GM23338 (cell line): ENCODE measurements at regions not wholly inside any gene's neighbourhood (a gene's known extent, or its start where the extent isn't known, plus 50 kb on each side); places are given as distances from the start of the nearest gene placed in this dataset.
A peak's percentile ranks its signal among the peaks of the same experiment; 100 is the strongest.

Source experiments
- ATAC-seq: fragments of 200-7000 bp; cut with Tn5 transposase; 3 replicates; pipeline ENCODE4 v1.9.1; 2020
- DNase-seq: peaks from one replicate; pipeline ENCODE4 v3.0.0-alpha.2; 2015; ENCODE audit warnings: low spot score
- H2AFZ ChIP-seq: fragments of 200-600 bp; sonication (generic); 2 replicates; pipeline ENCODE4 v1.8.0; 2016; ENCODE audit warnings: antibody characterized with exemption, mild to moderate bottlenecking, moderate library complexity
- H3F3A ChIP-seq: fragments of 200-600 bp; sonication (generic); replicated peaks from 2 replicates; pipeline ENCODE4 v1.8.0; 2017; ENCODE audit warnings: antibody characterized with exemption, mixed run types, low read depth
- H3K27ac ChIP-seq: fragments of 200-600 bp; sonication (generic); 2 replicates; pipeline ENCODE4 v1.6.1; 2016; ENCODE audit warnings: low read depth
- H3K27me3 ChIP-seq: fragments of 200-600 bp; sonication (generic); 2 replicates; pipeline ENCODE4 v1.8.0; 2016; ENCODE audit warnings: mild to moderate bottlenecking, mixed run types, moderate library complexity; ENCODE audit not compliant: insufficient read depth
- H3K36me3 ChIP-seq: fragments of 200-600 bp; sonication (generic); 2 replicates; pipeline ENCODE4 v1.8.0; 2016; ENCODE audit warnings: mild to moderate bottlenecking; ENCODE audit not compliant: insufficient read depth
- H3K4me1 ChIP-seq: fragments of 200-600 bp; sonication (generic); 2 replicates; pipeline ENCODE4 v1.8.0; 2016; ENCODE audit warnings: mild to moderate bottlenecking, moderate library complexity; ENCODE audit not compliant: insufficient read depth
- H3K4me2 ChIP-seq: fragments of 200-600 bp; sonication (generic); 2 replicates; pipeline ENCODE4 v1.7.1; 2017; ENCODE audit warnings: mixed run types
- H3K4me3 ChIP-seq: fragments of 200-600 bp; sonication (generic); 2 replicates; pipeline ENCODE4 v1.6.1; 2016; ENCODE audit warnings: mixed run types
- H3K79me2 ChIP-seq: fragments of 200-600 bp; sonication (generic); replicated peaks from 2 replicates; pipeline ENCODE4 v1.8.0; 2017; ENCODE audit warnings: mild to moderate bottlenecking; ENCODE audit not compliant: insufficient read depth
- H3K9me2 ChIP-seq: fragments of 200-600 bp; sonication (generic); 2 replicates; pipeline ENCODE4 v1.8.0; 2017; ENCODE audit not compliant: insufficient read depth
- H4K20me1 ChIP-seq: fragments of 200-600 bp; sonication (generic); replicated peaks from 2 replicates; pipeline ENCODE4 v1.8.0; 2017; ENCODE audit warnings: mild to moderate bottlenecking; ENCODE audit not compliant: insufficient read depth
- H3K27ac Mint-ChIP-seq: 2 replicates; pipeline ENCODE4 v1.8.0; 2020; ENCODE audit warnings: inconsistent platforms, mild to moderate bottlenecking, moderate library complexity, mixed read lengths
- H3K27me3 Mint-ChIP-seq: 3 replicates; pipeline ENCODE4 v1.8.0; 2022; ENCODE audit warnings: low read depth, mild to moderate bottlenecking, moderate library complexity, mixed read lengths, inconsistent platforms; ENCODE audit not compliant: insufficient read depth, poor library complexity
- H3K36me3 Mint-ChIP-seq: 3 replicates; pipeline ENCODE4 v1.8.0; 2021; ENCODE audit warnings: low read depth, mild to moderate bottlenecking, inconsistent platforms, moderate library complexity, mixed read lengths
- H3K4me1 Mint-ChIP-seq: 3 replicates; pipeline ENCODE4 v1.8.0; 2020; ENCODE audit warnings: mild to moderate bottlenecking, inconsistent platforms, mixed read lengths
- H3K4me3 Mint-ChIP-seq: 3 replicates; pipeline ENCODE4 v1.8.0; 2021; ENCODE audit warnings: moderate library complexity, mild to moderate bottlenecking, inconsistent platforms, mixed read lengths
- H3K9me3 Mint-ChIP-seq: 3 replicates; pipeline ENCODE4 v1.8.0; 2020; ENCODE audit warnings: moderate library complexity, mild to moderate bottlenecking, inconsistent platforms, mixed read lengths
- CREB1 ChIP-seq: fragments of 250-450 bp; sonication (Bioruptor Pico); IDR thresholded peaks from 2 replicates; pipeline ENCODE4 v1.5.0; 2020; ENCODE audit warnings: low read depth, mild to moderate bottlenecking, moderate library complexity
- EZH2 ChIP-seq: fragments of 200-600 bp; sonication (generic); IDR thresholded peaks from one replicate; pipeline ENCODE4 v1.8.0; 2017; ENCODE audit warnings: antibody characterized with exemption, mild to moderate bottlenecking, low read depth; ENCODE audit not compliant: unreplicated experiment
- JUNB ChIP-seq: IDR thresholded peaks from one replicate; pipeline ENCODE4 v1.6.1; 2016; ENCODE audit warnings: antibody characterized with exemption; ENCODE audit not compliant: unreplicated experiment
- NANOG ChIP-seq: IDR thresholded peaks from 2 replicates; pipeline ENCODE4 v1.6.1; 2016; ENCODE audit warnings: antibody characterized with exemption, borderline replicate concordance
- STAT1 ChIP-seq: IDR thresholded peaks from one replicate; pipeline ENCODE4 v1.6.1; 2016; ENCODE audit warnings: antibody characterized with exemption; ENCODE audit not compliant: unreplicated experiment
- ZNF114 ChIP-seq: fragments of 250-450 bp; sonication (Bioruptor Pico); IDR thresholded peaks from 2 replicates; pipeline ENCODE4 v1.5.0; 2020; ENCODE audit warnings: mild to moderate bottlenecking, moderate library complexity
- ZNF331 ChIP-seq: fragments of 250-450 bp; sonication (Bioruptor Pico); IDR thresholded peaks from 2 replicates; pipeline ENCODE4 v1.5.0; 2020; ENCODE audit warnings: low read depth, mild to moderate bottlenecking, moderate library complexity
- TF ChIP-seq, protein P1 (sequence below), 2 experiments: fragments of 200-600 bp in 1 of 2; sonication (generic) in 1 of 2; conservative IDR thresholded peaks; 2 replicates each; pipeline versions ENCODE4 v1.5.1 to v1.6.1; 2016 to 2017; ENCODE audit warnings: antibody characterized with exemption in 2 of 2, low read depth in 2 of 2, mild to moderate bottlenecking in 2 of 2, moderate library complexity in 1 of 2
- TF ChIP-seq, protein P2 (sequence below): IDR thresholded peaks from one replicate; pipeline ENCODE4 v1.6.1; 2018; ENCODE audit warnings: antibody characterized with exemption; ENCODE audit not compliant: unreplicated experiment

GRCh38 chr16:65916995-65917394 is 449.5 kb upstream of the CDH5 start:
- no peaks in the 10 kb centered on the region for H3K4me1 ChIP-seq
- no peak overlapping the region for H3K4me3 Mint-ChIP-seq
- no peaks in the 10 kb centered on the region for H4K20me1 ChIP-seq
- H3K4me2 ChIP-seq = no peak overlapping the region
- H3K9me3 Mint-ChIP-seq = no peaks in the 10 kb centered on the region; the same call in 2 of the 3 replicates
- no peak overlapping the region for H3K27ac Mint-ChIP-seq
- H3K36me3 ChIP-seq = no peaks in the 10 kb centered on the region
- H3K27ac ChIP-seq = no peak overlapping the region
- H3K4me1 Mint-ChIP-seq = peaks cover 22% of the 10 kb centered on the region
- ATAC-seq (peak; percentile 86), DNase-seq (peak; percentile 45)
- TF ChIP-seq ZNF331 = no peak
- TF ChIP-seq, protein P1, sequence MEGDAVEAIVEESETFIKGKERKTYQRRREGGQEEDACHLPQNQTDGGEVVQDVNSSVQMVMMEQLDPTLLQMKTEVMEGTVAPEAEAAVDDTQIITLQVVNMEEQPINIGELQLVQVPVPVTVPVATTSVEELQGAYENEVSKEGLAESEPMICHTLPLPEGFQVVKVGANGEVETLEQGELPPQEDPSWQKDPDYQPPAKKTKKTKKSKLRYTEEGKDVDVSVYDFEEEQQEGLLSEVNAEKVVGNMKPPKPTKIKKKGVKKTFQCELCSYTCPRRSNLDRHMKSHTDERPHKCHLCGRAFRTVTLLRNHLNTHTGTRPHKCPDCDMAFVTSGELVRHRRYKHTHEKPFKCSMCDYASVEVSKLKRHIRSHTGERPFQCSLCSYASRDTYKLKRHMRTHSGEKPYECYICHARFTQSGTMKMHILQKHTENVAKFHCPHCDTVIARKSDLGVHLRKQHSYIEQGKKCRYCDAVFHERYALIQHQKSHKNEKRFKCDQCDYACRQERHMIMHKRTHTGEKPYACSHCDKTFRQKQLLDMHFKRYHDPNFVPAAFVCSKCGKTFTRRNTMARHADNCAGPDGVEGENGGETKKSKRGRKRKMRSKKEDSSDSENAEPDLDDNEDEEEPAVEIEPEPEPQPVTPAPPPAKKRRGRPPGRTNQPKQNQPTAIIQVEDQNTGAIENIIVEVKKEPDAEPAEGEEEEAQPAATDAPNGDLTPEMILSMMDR (conservative IDR thresholded peaks at IDR 0.05; ENCODE audit: low read depth in 2 of 2) = 0 out of 4 replicates have a peak, but pooled peaks of 1 of the 2 experiments have one; percentile 16
- no peaks in the 10 kb centered on the region for H3K9me2 ChIP-seq
- H3K27me3 ChIP-seq = no peaks in the 10 kb centered on the region
- peak overlapping the region; percentile 9; the same call in 1 of the 2 replicates for H2AFZ ChIP-seq
- peaks cover 7% of the 10 kb centered on the region for H3K27me3 Mint-ChIP-seq
- H3K4me3 ChIP-seq = no peak overlapping the region
- H3K36me3 Mint-ChIP-seq = no peaks in the 10 kb centered on the region
- H3F3A ChIP-seq = no peaks in the 10 kb centered on the region
- no peaks in the 10 kb centered on the region for H3K79me2 ChIP-seq

DNA sequence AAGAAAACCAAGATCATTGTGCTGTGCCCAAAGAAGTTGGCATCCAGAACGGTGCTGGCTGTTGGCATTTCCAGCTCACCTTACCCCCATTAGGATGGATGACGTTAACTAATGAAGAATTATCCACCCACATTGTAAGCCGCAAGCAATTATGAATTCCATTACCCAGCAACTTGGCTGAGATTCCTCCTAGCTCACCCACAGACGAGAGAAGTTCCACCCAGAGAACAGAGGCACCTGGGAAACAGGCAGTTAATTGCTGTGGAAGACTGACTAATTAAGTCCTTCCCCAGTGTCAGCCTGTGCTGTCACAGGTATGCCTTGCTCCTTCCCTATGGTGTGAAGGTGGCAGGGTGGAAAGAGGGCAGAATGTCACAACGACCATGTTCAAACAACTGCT is 456.2 kb upstream of the CDH5 start:
- Mint-ChIP-seq H3K27me3 (no peaks in the 10 kb centered on the region), H3K36me3 (no peaks in the 10 kb centered on the region), H3K9me3 (no peaks in the 10 kb centered on the region; the same call in 2 of the 3 replicates), H3K4me1 (peaks cover 6% of the 10 kb centered on the region), H3K4me3 (no peak overlapping the region), H3K27ac (no peak overlapping the region)
- Histone ChIP-seq H3K4me1 (peaks cover 5% of the 10 kb centered on the region), H3K4me3 (no peak overlapping the region), H2AFZ (no peak overlapping the region), H3F3A (no peaks in the 10 kb centered on the region), H3K27ac (no peak overlapping the region), H3K9me2 (no peaks in the 10 kb centered on the region), H3K4me2 (no peak overlapping the region), H3K79me2 (no peaks in the 10 kb centered on the region), H3K27me3 (no peaks in the 10 kb centered on the region), H4K20me1 (no peaks in the 10 kb centered on the region), H3K36me3 (no peaks in the 10 kb centered on the region)
- DNase-seq (no peak), ATAC-seq (no peak)
- TF ChIP-seq ZNF114 (CRISPR knock-in tag) (no peak), ZNF331 (no peak), CREB1 (no peak), JUNB (no peak), NANOG (no peak), EZH2 (no peak)

- Mint-ChIP-seq H3K27me3 (no peaks in the 10 kb centered on the region), H3K9me3 (no peaks in the 10 kb centered on the region; the same call in 2 of the 3 replicates), H3K4me1 (peaks cover 14% of the 10 kb centered on the region), H3K4me3 (no peak overlapping the region), H3K27ac (no peak overlapping the region), H3K36me3 (no peaks in the 10 kb centered on the region)
- H3K27ac ChIP-seq = no peak overlapping the region
- no peaks in the 10 kb centered on the region for H3K36me3 ChIP-seq
- H4K20me1 ChIP-seq = no peaks in the 10 kb centered on the region
- ATAC-seq (no peak), DNase-seq (no peak)
- H3K4me3 ChIP-seq = no peak overlapping the region
- H3K4me1 ChIP-seq = peaks cover 13% of the 10 kb centered on the region
- no peak overlapping the region for H3K4me2 ChIP-seq
- no peak overlapping the region for H2AFZ ChIP-seq
- no peaks in the 10 kb centered on the region for H3F3A ChIP-seq
- no peaks in the 10 kb centered on the region for H3K27me3 ChIP-seq
- no peaks in the 10 kb centered on the region for H3K79me2 ChIP-seq
- H3K9me2 ChIP-seq = no peaks in the 10 kb centered on the region
- TF ChIP-seq ZNF331 (no peak), CREB1 (no peak), STAT1 (no peak)
- TF ChIP-seq, protein P2, sequence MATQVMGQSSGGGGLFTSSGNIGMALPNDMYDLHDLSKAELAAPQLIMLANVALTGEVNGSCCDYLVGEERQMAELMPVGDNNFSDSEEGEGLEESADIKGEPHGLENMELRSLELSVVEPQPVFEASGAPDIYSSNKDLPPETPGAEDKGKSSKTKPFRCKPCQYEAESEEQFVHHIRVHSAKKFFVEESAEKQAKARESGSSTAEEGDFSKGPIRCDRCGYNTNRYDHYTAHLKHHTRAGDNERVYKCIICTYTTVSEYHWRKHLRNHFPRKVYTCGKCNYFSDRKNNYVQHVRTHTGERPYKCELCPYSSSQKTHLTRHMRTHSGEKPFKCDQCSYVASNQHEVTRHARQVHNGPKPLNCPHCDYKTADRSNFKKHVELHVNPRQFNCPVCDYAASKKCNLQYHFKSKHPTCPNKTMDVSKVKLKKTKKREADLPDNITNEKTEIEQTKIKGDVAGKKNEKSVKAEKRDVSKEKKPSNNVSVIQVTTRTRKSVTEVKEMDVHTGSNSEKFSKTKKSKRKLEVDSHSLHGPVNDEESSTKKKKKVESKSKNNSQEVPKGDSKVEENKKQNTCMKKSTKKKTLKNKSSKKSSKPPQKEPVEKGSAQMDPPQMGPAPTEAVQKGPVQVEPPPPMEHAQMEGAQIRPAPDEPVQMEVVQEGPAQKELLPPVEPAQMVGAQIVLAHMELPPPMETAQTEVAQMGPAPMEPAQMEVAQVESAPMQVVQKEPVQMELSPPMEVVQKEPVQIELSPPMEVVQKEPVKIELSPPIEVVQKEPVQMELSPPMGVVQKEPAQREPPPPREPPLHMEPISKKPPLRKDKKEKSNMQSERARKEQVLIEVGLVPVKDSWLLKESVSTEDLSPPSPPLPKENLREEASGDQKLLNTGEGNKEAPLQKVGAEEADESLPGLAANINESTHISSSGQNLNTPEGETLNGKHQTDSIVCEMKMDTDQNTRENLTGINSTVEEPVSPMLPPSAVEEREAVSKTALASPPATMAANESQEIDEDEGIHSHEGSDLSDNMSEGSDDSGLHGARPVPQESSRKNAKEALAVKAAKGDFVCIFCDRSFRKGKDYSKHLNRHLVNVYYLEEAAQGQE = no peak
These were observed 457.0 kb upstream of the CDH5 start for GRCh38 chr16:65909310-65910050.
